ENCODE measurements at regions not wholly inside any gene's neighbourhood (a gene's known extent, or its start where the extent isn't known, plus 50 kb on each side); places are given as distances from the start of the nearest gene placed in this dataset.

GRCh38 chr2:48147719-48148118 is 166.8 kb upstream of the FOXN2 start:
- intact Hi-C loops (cut with micrococcal nuclease), result no loop called here
- no peak overlapping the region for H3K27ac ChIP-seq (ENCODE audit: low read depth, low read length)
- H3K27me3 Mint-ChIP-seq, result peaks cover 0 to 4% (median 0%) of the 10 kb centered on the region in 5 donors
- no peak overlapping the region for H3K4me3 Mint-ChIP-seq
- no peaks in the 10 kb centered on the region for H3K36me3 ChIP-seq (ENCODE audit: control insufficient read depth in 2 of 3, insufficient read depth in 3 of 3, low read length in 3 of 3)
- H3K36me3 Mint-ChIP-seq, result peaks cover 0 to 5% (median 0%) of the 10 kb centered on the region in 5 donors
- POLR2A ChIA-PET, result no interaction called here
- DNase-seq (no peak), ATAC-seq (no peak)
- CTCF ChIA-PET, result no interaction called here
- peaks cover 0 to 4% of the 10 kb centered on the region in 2 donors for H3K4me1 ChIP-seq (ENCODE audit: control insufficient read depth in 2 of 2, insufficient read depth in 2 of 2, low read length in 2 of 2)
- H3K27me3 ChIP-seq (ENCODE audit: control insufficient read depth in 2 of 2, insufficient read depth in 2 of 2, low read length in 2 of 2), result no peaks in the 10 kb centered on the region
- H3K27ac Mint-ChIP-seq, result no peak overlapping the region
- no peaks in the 10 kb centered on the region for H3K9me3 ChIP-seq (ENCODE audit: control insufficient read depth in 2 of 3, low read length in 3 of 3)
- H3K4me1 Mint-ChIP-seq, result peaks cover 4 to 27% (median 17%) of the 10 kb centered on the region in 7 donors
- no peak overlapping the region for H3K4me3 ChIP-seq (ENCODE audit: low read length)
- H3K9me3 Mint-ChIP-seq, result peaks cover 0 to 3% (median 0%) of the 10 kb centered on the region in 11 donors

GRCh38 chr2:48148841-48149430 is 165.5 kb upstream of the FOXN2 start:
- peaks cover 0 to 4% (median 0%) of the 10 kb centered on the region in 5 donors for H3K27me3 Mint-ChIP-seq
- ATAC-seq (no peak), DNase-seq (no peak)
- Histone ChIP-seq H3K27ac (ENCODE audit: low read depth, low read length) (no peak overlapping the region), H3K27me3 (ENCODE audit: control insufficient read depth in 2 of 2, insufficient read depth in 2 of 2, low read length in 2 of 2) (no peaks in the 10 kb centered on the region), H3K4me3 (ENCODE audit: low read length) (no peak overlapping the region), H3K4me1 (ENCODE audit: control insufficient read depth in 2 of 2, insufficient read depth in 2 of 2, low read length in 2 of 2) (peaks cover 0 to 4% of the 10 kb centered on the region in 2 donors), H3K36me3 (ENCODE audit: control insufficient read depth in 2 of 3, insufficient read depth in 3 of 3, low read length in 3 of 3) (no peaks in the 10 kb centered on the region), H3K9me3 (ENCODE audit: control insufficient read depth in 2 of 3, low read length in 3 of 3) (no peaks in the 10 kb centered on the region)
- H3K36me3 Mint-ChIP-seq, result peaks cover 0 to 5% (median 0%) of the 10 kb centered on the region in 5 donors
- peaks cover 4 to 27% (median 17%) of the 10 kb centered on the region in 7 donors for H3K4me1 Mint-ChIP-seq
- no peak overlapping the region for H3K27ac Mint-ChIP-seq
- peak overlapping the region in 3 of 10 donors; percentile 2 to 22 (median 16) for H3K4me3 Mint-ChIP-seq
- ChIA-PET CTCF (interaction anchor here (0.7 kb wide), 1 partner anchor 72 kb away, joined by 3 read pairs; no protein-coding TSS in a partner anchor), POLR2A (no interaction called here)
- peaks cover 0 to 3% (median 0%) of the 10 kb centered on the region in 11 donors for H3K9me3 Mint-ChIP-seq
- intact Hi-C loops (cut with micrococcal nuclease), result no loop called here

- POLR2A ChIA-PET, result no interaction called here
- Mint-ChIP-seq H3K27me3 (peaks cover 0 to 21% (median 7%) of the 10 kb centered on the region in 5 donors), H3K36me3 (peaks cover 3 to 28% (median 12%) of the 10 kb centered on the region in 5 donors)
These were observed 157.3 kb upstream of the FOXN2 start for GRCh38 chr2:48157150-48157549.

GRCh38 chr2:48161628-48162027 is 152.9 kb upstream of the FOXN2 start:
- H3K4me3 ChIP-seq (ENCODE audit: low read length), result no peak overlapping the region
- no peaks in the 10 kb centered on the region for H3K36me3 ChIP-seq (ENCODE audit: control insufficient read depth in 2 of 3, insufficient read depth in 3 of 3, low read length in 3 of 3)
- no peak overlapping the region for H3K27ac ChIP-seq (ENCODE audit: low read depth, low read length)
- Mint-ChIP-seq H3K27me3 (peaks cover 0 to 24% (median 6%) of the 10 kb centered on the region in 5 donors), H3K9me3 (peaks cover 0 to 39% (median 17%) of the 10 kb centered on the region in 11 donors), H3K36me3 (peaks cover 3 to 27% (median 13%) of the 10 kb centered on the region in 5 donors), H3K4me1 (peaks cover 0 to 2% (median 0%) of the 10 kb centered on the region in 7 donors), H3K27ac (no peak overlapping the region), H3K4me3 (no peak overlapping the region)
- DNase-seq (no peak), ATAC-seq (no peak)
- H3K9me3 ChIP-seq (ENCODE audit: control insufficient read depth in 2 of 3, low read length in 3 of 3), result peaks cover 0 to 3% (median 0%) of the 10 kb centered on the region in 3 experiments
- H3K4me1 ChIP-seq (ENCODE audit: control insufficient read depth in 2 of 2, insufficient read depth in 2 of 2, low read length in 2 of 2), result no peaks in the 10 kb centered on the region
- ChIA-PET POLR2A (no interaction called here), CTCF (no interaction called here)
- peaks cover 0 to 5% of the 10 kb centered on the region in 2 donors for H3K27me3 ChIP-seq (ENCODE audit: control insufficient read depth in 2 of 2, insufficient read depth in 2 of 2, low read length in 2 of 2)
- intact Hi-C loops (cut with micrococcal nuclease), result no loop called here

More at GRCh38 chr2:48157150-48157549, 157.3 kb upstream of the FOXN2 start:
- Histone ChIP-seq H3K9me3 (ENCODE audit: control insufficient read depth in 2 of 3, low read length in 3 of 3) (peaks cover 0 to 8% (median 0%) of the 10 kb centered on the region in 3 experiments), H3K36me3 (ENCODE audit: control insufficient read depth in 2 of 3, insufficient read depth in 3 of 3, low read length in 3 of 3) (no peaks in the 10 kb centered on the region), H3K4me3 (ENCODE audit: low read length) (no peak overlapping the region), H3K4me1 (ENCODE audit: control insufficient read depth in 2 of 2, insufficient read depth in 2 of 2, low read length in 2 of 2) (no peaks in the 10 kb centered on the region), H3K27ac (ENCODE audit: low read depth, low read length) (no peak overlapping the region), H3K27me3 (ENCODE audit: control insufficient read depth in 2 of 2, insufficient read depth in 2 of 2, low read length in 2 of 2) (peaks cover 0 to 5% of the 10 kb centered on the region in 2 donors)
- intact Hi-C loops (cut with micrococcal nuclease), result no loop called here
- ATAC-seq (no peak), DNase-seq (no peak)
- Mint-ChIP-seq H3K9me3 (peaks cover 0 to 38% (median 18%) of the 10 kb centered on the region in 11 donors), H3K4me3 (no peak overlapping the region), H3K4me1 (no peaks in the 10 kb centered on the region), H3K27ac (peak overlapping the region in 1 of 9 donors; percentile 28)
- CTCF ChIA-PET, result no interaction called here

GRCh38 chr2:48162742-48163141 is 151.7 kb upstream of the FOXN2 start:
- Mint-ChIP-seq H3K4me3 (no peak overlapping the region), H3K9me3 (peaks cover 0 to 39% (median 14%) of the 10 kb centered on the region in 11 donors), H3K27me3 (peaks cover 0 to 24% (median 3%) of the 10 kb centered on the region in 5 donors), H3K4me1 (peaks cover 0 to 2% (median 0%) of the 10 kb centered on the region in 7 donors), H3K36me3 (peaks cover 2 to 16% (median 11%) of the 10 kb centered on the region in 5 donors), H3K27ac (no peak overlapping the region)
- intact Hi-C loops (cut with micrococcal nuclease), result no loop called here
- no peak for ATAC-seq
- Histone ChIP-seq H3K4me1 (ENCODE audit: control insufficient read depth in 2 of 2, insufficient read depth in 2 of 2, low read length in 2 of 2) (no peaks in the 10 kb centered on the region), H3K36me3 (ENCODE audit: control insufficient read depth in 2 of 3, insufficient read depth in 3 of 3, low read length in 3 of 3) (no peaks in the 10 kb centered on the region), H3K4me3 (ENCODE audit: low read length) (no peak overlapping the region), H3K27me3 (ENCODE audit: control insufficient read depth in 2 of 2, insufficient read depth in 2 of 2, low read length in 2 of 2) (peaks cover 0 to 5% of the 10 kb centered on the region in 2 donors), H3K9me3 (ENCODE audit: control insufficient read depth in 2 of 3, low read length in 3 of 3) (no peaks in the 10 kb centered on the region), H3K27ac (ENCODE audit: low read depth, low read length) (no peak overlapping the region)
- ChIA-PET POLR2A (no interaction called here), CTCF (interaction anchor here (0.6 kb wide), 1 partner anchor 285 kb away, joined by 3 read pairs; no protein-coding TSS in a partner anchor)
- no peak for DNase-seq

GRCh38 chr2:48165070-48165753 is 149.3 kb upstream of the FOXN2 start:
- H3K36me3 Mint-ChIP-seq, result peaks cover 0 to 11% (median 4%) of the 10 kb centered on the region in 5 donors
- H3K4me3 Mint-ChIP-seq, result no peak overlapping the region
- intact Hi-C loops (cut with micrococcal nuclease), result no loop called here
- peaks cover 0 to 30% (median 9%) of the 10 kb centered on the region in 11 donors for H3K9me3 Mint-ChIP-seq
- DNase-seq (no peak), ATAC-seq (no peak)
- no peaks in the 10 kb centered on the region for H3K36me3 ChIP-seq (ENCODE audit: control insufficient read depth in 2 of 3, insufficient read depth in 3 of 3, low read length in 3 of 3)
- no peaks in the 10 kb centered on the region for H3K9me3 ChIP-seq (ENCODE audit: control insufficient read depth in 2 of 3, low read length in 3 of 3)
- no peaks in the 10 kb centered on the region for H3K27me3 ChIP-seq (ENCODE audit: control insufficient read depth in 2 of 2, insufficient read depth in 2 of 2, low read length in 2 of 2)
- H3K4me1 Mint-ChIP-seq, result peaks cover 0 to 3% (median 0%) of the 10 kb centered on the region in 7 donors
- ChIA-PET CTCF (no interaction called here), POLR2A (interaction anchor here (0.6 kb wide), 1 partner anchor 1384 kb away, joined by 3 read pairs; no protein-coding TSS in a partner anchor)
- no peaks in the 10 kb centered on the region for H3K4me1 ChIP-seq (ENCODE audit: control insufficient read depth in 2 of 2, insufficient read depth in 2 of 2, low read length in 2 of 2)
- H3K27ac Mint-ChIP-seq, result no peak overlapping the region
- no peak overlapping the region for H3K4me3 ChIP-seq (ENCODE audit: low read length)
- H3K27ac ChIP-seq (ENCODE audit: low read depth, low read length), result no peak overlapping the region
- H3K27me3 Mint-ChIP-seq, result peaks cover 0 to 10% (median 0%) of the 10 kb centered on the region in 5 donors

Data from naive thymus-derived CD4-positive, alpha-beta T cell (primary cell).